Activated gamma-delta T cell treated with Interleukin-2 at 50 U/mL for 16 hours (primary cell): ENCODE measurements at regions not wholly inside any gene's neighbourhood (a gene's known extent, or its start where the extent isn't known, plus 50 kb on each side); places are given as distances from the start of the nearest gene placed in this dataset.

Experiments used
- DNase-seq: peaks from one replicate; pipeline ENCODE4 v3.0.0-alpha.2; 2020

DNA sequence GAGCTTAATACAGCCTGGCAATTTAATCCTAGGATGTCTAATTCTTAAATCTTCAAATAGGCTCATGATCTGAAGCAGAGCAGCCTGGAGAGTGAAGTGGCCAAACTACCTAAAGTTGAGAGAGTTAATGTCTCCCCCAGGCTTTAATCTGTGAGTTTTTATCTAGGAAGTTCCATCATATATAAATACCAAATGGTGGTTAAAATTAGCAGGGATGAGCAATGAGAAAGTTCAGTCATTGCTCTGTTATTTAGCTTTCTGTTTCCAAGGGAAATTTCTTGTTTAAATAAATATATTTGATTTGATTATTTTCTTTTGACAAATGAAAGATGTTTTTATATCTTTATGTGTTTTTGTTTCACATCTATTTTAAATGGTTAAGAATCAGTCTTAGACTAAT lies 274.4 kb upstream of the UMPS start:
- no peak for DNase-seq

DNA sequence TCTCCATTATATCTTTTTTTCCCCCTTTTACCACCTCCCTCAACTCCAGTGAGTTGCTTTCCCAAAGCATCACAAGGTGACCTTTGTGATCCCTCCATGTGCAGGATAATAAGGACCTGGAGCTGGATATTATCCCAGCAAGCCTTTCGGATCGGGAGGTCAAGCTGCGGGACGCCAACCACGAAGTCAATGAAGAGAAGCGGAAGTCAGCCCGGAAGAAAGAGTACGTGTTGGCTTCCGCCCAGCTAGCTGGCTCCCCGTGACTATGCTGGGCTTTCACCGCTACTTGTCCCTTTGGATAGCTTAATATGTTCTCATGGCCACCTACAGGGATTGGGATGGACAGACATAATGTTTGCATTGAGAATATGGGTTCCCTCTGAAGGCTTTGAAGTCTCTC lies 273.7 kb upstream of the UMPS start:
- no peak for DNase-seq

DNA sequence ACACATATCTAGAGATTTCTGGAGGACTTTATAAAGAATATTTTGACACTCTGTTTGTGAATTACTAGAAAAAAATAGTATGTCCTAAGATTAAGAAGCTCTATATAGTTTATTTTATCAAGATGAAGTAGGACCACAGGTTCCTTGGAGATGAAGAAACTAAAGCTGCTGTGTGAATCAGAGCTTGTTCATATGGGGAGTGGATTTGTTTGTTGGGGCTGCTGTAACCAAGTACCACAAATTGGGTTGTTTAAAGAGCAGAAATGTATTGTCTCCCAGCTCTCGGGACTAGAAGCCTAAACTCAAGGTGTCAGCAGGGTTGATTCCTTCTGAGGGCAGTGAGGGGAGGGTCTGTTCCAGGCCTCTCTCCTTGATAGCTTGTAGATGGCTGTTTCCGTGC lies 270.6 kb upstream of the UMPS start:
- DNase-seq = no peak

DNA sequence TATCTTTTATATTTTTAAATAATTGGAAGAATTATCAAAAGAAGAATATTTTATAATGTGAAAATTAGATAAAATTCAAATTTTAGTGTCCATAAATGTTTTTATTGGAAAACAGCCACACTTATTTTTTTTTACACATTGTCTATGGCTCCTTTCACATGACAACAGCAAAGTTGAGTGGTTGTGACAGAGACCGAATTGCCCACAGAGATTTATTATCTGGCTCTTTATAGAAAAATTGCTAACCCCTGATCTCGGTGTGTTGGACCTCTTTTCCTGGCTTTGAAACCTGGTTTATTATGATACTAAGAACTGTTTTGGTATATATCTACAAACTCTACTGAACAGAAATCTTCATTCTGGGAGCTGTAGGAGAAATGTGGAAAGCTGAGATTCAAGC lies 269.1 kb upstream of the UMPS start:
- no peak for DNase-seq

DNA sequence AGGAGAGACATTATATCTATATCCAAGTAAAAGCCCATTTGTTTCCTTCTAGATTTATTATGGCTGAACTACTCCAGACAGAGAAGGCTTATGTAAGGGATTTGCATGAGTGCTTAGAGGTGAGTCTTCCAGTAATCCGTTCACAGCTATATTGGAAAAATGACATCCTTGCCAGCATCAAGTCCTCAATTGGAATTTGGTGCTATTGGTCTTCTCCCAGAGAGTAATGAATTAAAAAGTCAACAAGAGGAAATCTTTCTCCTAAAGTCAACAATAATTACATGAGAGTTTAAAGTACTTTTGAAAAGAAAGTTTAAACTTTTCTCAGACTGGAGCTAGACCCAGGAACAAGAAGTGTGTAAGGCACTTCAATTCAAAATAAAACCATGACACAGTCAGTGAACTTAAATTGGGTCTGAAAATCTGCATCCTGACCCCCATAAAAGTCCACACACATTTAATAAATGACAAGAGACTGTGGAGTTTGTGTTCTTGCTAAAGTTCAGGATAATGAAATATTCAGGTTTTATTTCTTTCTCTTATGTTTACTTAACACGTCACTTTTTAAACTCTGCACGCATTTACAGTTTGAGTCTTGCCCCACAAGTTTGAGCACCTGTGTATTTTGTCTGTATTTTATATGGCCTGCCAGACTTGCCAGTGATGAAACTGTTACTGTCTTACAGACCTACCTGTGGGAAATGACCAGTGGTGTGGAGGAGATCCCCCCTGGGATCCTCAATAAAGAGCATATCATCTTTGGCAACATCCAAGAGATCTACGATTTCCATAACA lies 268.2 kb upstream of the UMPS start:
- DNase-seq = no peak

DNA sequence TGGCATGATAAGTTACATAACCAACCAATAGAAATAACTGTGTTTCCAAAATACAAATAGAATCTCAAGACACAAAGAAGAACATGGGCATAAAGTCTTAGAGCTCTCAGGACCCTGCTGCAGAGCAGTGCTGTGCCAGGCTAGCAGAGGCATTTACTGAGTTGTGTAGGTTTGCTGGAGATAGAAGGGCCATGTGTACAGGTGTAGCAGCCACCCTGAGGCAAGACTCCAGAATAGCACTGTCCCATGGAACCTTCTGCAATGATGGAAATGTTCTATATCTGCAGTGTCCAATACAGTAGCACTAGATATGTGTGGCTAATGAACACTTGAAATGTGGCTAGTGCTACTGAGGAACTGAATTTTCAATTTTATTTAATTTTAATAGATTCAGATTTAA lies 267.0 kb upstream of the UMPS start:
- DNase-seq = no peak

DNA sequence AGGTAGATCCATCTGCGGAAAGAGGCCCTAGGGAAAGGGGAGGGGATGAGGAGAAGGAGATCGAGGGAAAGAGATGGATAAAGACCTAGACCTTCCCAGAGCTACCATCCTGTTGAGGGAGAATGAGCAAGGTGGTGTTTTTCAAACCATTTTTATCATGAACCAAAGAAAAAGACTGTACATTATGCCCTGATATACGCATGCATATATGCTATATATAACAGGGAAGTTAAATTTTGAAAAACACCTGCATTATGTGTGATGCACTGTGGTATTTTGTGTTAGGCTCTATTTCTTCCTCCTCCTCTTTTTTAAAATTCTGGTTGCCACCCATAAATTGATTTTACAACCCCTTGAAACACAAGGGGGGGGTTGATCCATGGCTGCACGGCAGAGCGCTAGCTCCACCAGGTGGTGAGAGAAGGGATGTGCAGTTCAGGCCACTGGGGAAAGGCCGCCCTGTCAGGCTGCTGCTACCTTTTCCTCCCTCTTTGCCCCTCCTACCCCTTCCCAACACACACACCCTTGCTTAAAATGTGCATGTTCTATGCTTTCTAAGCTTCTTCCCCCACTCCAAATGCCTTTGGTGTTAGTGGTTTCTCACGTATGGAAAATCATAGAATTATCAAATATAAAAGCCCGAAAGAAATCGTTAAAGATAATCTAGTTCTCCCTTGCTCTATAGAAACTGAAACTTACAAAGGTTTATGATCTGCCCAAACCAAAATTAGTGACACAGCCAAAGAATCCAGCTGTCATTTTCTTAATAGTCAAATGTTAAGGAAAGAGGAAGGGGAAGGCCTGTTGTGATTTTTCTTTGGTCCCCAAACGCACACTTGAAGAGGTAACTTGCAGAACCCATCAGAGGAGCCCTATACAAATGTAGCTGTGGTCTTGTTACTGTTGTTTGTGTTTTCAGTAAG lies 262.0 kb upstream of the UMPS start:
- no peak for DNase-seq

DNA sequence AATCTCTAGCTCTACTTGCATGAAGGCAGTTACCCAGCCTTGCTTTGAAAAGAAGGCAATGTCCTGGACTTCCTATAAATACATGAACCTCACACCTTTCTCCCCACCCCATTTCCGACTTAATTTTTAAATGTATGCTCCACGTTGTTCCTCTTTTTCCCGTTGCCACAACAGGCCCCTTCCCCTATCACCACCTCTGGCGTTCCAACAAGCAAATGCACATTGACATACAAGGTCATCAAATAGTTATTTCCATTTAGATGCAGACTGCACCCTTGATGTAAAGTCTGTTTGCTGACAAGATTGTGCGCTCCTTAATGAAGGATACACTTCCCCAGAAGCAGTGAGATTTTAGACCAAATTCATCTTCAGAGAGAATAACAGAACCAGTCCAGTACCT lies 260.7 kb upstream of the UMPS start:
- DNase-seq = no peak

DNA sequence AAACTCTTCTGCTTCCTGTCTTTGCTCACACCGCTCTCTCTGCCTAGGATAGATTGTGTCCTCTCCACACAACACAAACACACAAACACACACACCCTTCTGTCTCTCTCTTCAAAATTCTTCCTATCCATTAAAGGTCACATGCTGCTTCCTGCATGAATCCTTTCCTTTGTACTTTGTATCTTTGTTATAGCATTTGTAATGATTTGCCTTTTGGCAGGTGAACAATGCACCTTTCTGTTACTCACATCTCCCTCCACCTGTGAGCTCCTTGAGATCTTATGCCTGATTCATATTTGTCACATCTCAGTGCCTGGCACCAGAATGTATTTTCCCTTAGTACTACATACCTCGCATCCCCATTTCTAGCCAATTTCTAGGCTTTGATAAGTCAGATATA lies 251.4 kb upstream of the UMPS start:
- DNase-seq = no peak

DNA sequence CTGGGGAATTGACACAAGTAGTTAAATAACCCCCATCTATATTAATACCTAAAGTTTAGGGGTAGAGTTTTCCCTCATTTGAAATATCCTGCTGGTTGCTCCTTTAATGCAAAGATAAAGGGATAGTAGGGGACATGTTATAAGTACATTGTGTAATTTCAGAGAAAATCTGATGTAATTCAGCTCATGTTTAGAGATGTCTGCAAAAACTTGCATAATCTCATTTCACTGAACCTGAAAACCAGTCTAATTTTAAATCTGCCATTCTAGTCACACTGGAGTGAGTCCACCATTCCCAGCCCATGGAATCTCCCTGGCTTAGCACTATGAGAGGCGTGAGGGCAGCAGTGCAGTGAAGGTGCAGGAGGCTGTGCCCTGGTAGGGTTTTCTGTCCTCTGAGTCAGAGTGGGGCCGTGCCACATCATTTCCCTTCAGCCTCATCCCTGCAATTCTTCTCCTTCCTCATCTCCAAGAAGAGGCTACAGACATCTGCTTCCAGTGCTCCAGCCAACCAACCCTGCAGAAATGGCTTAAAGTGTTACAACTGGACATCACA lies 246.3 kb upstream of the UMPS start:
- no peak for DNase-seq

DNA sequence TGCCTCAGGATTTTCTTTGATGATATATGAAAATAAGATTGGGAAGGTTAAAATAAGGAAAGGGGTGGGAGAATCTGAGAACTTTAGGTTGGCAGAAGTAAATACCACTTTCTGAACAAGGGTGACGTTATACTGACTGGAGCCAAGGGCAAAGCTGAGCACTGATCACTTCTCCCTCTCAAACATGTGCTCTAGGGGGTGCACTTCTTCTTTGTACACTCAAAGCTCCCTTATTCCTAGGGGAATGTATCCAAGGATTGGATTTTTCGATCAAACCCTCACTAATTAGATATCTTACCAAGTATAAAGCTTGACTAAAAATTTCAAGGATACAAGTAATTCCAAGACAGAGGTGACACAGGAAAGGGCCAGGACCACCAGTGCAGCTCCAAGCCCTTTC lies 243.9 kb upstream of the UMPS start:
- no peak for DNase-seq

DNA sequence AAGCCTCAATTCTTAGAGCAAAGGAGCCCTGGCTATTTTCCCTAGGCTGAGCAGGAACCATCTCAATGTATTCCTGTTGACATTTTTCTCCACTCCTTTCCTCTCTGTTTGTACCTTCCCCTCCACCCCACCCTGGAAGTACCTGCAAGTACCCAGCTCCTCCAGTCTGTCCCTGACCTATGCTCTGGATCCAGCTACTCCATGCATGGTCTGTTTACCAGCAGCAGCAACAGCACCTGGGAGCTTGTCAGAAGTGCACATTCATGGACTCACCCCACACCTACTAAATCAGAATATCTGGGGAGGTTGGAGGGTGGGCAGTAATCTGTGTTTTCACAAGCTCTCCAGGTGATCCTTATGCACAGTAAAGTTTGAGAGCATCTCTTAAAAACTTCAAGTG lies 240.7 kb upstream of the UMPS start:
- DNase-seq = no peak

DNA sequence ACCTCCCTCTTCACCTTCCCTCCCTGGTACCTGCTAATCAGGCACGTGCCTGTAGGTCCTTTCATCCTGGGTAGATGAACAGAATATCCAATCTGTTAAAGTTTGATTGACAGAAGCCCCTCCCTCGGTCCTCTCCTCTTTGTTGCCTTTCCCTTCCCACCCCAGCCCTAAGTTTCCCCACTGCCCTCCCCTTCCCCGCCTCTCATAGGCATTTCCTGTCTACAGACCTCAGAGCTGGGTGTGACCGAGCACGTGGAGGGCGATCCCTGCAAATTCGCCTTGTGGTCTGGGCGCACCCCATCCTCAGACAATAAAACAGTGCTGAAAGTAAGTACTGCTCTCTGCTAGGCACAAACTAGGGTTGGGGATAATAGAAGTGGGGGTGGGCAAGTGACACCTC lies 239.2 kb upstream of the UMPS start:
- no peak for DNase-seq

DNA sequence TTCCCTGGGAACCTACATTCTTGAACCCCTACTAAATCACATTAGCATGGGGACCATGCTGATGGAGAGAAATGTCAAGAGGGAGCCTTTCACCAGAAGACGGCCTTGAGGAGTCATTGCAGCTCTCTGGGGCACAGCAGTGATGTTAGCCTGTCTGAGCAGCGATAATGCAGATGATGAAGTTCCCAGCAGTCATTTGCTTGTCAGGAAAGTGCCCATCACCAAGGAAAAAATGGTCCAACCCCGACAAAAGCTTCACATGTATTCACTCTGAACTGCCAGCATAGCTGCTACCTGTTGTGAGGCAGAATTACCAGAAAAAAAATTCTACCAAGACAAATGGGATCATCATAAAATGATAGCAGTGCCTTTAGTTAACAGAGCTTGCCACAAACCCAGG lies 238.4 kb upstream of the UMPS start:
- no peak for DNase-seq

DNA sequence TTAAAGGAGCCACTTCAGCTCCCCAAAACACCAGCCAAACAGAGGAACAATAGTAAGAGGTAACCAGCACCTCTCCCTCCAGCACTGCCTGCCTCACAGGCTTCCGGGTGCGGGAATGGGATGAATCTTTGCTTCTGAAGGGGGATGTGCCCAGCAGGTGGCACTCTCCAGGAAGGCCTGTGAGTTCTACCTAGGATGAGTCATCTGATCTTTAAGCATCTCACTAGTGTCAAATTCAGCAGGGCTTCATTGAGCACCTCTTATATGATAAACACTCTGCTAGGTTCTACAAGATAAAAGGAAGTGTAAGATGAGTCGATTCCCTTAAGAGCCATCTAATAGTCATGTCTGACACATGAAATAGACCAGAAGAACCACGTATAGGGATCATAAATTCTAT lies 237.4 kb upstream of the UMPS start:
- no peak for DNase-seq

DNA sequence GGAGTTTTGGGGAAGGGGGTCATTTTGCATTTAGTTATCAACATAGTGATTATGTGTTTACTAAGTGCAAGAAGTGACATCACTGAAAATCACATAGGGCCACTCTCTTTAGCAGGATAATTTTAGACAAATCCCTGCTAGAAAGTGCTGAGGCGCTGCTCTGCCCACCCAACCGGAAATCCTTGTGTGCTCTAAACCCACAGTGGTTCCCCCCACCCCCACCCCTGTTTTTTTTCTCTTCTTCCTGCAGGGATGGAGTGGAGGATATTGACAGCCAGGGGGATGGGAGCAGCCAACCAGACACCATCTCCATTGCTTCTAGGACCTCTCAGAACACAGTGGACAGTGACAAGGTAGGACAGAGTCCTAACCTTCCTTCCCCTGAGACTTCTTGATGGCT lies 234.2 kb upstream of the UMPS start:
- DNase-seq = no peak

DNA sequence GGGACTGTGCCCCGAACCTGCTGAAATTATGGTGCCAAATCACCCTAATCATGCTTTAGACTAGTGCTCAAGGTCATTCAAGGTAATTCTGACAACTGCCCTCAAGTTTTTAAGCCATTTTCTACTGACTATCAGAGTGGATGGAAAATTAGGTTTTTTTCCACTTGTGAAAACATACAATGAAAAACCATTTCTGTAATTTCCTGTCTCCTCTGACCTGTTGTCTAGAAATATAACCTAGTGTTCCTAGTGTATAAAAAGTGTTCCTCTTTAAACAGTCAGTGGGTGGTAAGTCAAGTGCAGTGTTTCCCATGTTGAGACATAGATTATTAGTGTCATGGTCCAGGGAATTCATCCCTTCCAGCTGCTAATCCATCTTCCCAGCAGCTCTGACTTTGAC lies 232.8 kb upstream of the UMPS start:
- DNase-seq = no peak

DNA sequence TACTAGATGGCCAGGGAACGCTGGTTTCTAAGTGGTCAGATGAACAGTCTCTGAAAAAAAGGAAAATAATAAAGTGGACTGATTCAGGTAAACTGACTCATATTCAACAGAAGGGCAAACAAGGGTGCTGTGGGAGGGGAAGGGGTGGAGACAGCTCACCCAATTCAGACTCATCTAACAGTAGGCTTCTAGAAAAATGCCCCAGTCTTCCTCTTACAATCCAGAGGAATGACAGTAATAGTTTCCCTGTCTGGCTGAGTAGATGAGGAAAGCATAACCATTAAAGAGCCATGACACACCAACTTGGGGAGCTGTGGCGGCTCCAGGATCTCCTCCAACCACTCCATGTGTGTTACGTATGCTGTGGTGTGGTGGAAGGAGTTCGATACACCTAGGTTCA lies 231.4 kb upstream of the UMPS start:
- no peak for DNase-seq

DNA sequence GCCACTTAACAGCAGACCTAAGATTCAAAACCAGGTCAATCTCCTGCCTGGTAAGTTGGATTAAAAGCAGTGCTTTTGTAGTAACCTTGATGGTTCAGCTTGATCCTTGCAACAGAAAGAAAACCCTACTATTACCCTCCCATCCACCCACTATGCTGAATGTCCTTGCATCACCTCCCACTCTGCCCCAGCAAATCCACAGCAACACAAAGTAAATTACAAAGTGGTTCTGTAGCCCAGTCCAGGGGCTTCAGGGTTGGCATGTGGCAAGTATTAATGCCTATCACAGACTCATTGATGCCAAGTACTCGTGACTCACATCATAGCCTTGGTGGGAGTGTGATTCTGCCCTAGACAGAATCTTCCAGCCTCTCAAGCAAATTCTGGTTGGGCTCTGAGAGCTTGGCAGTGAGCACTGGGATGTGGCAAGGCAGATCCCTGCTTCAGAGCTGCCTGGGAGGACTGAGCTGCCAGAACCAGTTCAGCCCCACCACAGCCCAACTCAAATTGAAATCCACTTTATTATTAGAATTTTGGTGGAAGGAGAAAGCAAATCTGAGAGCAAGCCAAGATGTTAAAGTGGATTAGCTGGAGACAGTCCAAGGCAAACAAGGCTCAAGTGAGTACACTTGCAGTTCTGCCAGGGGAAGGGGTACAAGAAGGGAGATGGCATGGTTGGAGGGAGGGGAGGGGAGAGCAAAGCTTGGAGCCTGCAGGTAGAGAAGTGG lies 225.8 kb upstream of the UMPS start:
- no peak for DNase-seq

DNA sequence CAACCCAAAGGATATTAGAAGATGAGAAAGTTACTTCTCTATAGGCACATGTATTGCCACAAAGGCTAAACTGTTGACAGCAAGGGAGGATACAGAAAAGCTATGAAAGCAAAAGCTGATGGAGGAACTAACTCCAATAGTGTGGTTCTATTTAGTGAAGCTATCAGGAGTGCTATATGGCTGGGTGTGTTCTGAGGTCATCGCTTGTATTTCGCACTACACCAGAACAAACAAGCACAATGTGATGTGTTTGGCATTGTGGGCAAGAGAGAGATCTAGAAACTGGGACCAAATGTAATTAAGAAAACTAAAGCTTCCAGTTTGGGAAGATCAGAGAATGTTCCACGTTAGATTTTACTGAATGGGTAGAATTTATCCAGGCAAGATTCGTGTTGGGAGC lies 220.4 kb upstream of the UMPS start:
- no peak for DNase-seq

DNA sequence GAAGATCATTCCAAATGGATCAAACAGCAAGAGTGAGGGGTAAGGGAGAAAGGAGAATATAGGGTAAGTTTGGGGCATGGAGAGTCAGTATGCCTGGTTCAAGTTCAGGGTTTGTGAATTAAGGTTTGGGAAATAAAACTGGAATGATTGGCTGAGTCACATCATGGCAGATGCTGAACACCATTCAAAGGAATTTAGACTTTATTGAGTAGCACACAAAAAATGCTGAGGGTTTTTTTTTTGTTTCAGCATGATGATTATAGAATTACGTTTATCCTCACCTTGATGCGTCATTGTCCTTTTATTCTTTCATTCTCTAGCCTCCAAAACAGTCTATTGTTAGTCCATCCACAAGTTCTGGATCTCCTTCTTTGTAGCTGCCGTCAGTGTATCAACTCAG lies 220.0 kb upstream of the UMPS start:
- no peak for DNase-seq

DNA sequence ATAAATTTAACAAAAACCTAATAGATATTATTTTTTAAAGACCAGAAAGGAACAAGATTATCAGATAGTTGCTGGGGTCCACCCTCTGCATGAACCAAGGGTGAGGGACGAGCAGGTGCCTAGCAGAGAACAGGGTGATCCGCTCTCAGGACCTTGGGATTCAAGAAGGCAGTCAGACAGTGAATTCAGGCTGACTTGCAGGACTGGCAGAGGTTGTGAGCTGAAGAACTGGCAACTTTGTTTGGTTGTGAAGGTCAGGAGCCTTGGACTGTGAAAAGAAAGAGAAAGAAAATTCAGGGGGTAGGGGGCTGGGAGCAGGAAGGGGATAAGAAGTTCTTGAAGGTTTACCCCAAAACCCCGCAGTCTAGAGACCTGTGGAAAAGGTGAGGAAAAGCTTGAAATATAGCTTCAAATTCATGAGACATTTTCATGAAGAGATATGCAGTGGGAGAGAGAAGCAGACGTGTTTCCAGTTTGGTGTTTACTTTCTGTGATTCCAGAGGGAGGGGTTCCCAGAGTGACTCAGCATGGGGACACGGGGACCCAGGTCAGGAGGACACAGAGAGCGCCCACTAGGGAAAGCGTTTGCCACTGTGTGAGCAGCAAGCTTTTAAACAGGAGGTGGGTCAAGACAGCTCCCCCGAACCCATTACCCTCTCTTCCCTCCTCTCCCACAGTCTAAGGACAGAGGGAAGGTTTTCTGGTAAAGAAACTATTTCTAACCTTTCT lies 217.2 kb upstream of the UMPS start:
- no peak for DNase-seq

DNA sequence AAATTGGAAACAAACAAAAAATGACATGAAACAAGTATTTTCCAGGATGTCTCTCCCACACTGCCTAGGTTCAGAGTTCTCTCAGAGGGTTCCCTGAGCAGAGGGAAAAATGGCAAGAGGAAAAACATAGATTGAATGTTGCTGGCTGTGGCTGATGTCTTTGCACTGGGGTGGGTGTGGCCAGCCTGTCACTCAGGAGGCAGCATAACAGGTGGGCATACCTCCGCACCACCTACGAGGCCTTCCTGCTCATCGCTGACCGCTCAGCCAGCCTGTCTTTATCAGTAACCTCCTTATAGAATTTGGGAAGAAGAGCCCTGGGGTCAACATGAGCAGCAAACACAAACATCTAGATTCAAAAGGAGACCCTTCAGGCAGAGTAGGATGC lies 216.6 kb upstream of the UMPS start:
- DNase-seq = no peak
